ENCODE measurements at regions not wholly inside any gene's neighbourhood (a gene's known extent, or its start where the extent isn't known, plus 50 kb on each side); places are given as distances from the start of the nearest gene placed in this dataset.

DNA sequence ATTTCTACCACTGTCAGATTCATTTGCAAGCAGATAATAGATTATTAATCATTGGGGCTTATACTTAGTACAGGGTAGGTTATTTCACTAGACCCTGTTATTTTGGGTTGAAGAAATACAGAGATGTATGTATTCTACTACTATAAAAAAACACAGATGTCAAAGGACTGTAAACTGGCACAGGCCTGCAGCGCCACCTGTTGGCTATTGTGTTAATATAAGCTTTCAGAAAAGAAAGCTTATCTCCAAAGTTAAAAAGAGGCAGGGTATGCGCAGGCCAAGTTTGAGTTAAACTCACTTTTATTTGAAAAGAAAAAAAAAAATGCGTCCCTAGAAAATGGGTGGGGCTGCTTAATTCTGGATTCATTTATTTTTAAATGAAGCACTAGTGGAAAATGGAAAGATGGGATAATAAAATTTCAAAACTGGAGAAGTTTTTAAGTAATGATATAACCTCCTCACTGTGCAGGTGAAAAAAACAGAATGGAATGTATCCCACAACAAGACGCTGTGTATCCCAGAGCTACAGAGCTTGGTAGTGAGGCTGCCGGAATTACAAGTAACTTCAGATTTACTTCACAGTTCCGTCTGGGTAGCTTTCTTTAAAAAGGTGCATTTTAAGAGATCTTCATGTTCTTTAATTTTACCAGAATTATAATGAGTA lies 407.2 kb upstream of the TGFBR2 start:
- H3K27ac ChIP-seq: no peak overlapping the region
- no peak for DNase-seq (ENCODE audit: low read depth, low spot score)

DNA sequence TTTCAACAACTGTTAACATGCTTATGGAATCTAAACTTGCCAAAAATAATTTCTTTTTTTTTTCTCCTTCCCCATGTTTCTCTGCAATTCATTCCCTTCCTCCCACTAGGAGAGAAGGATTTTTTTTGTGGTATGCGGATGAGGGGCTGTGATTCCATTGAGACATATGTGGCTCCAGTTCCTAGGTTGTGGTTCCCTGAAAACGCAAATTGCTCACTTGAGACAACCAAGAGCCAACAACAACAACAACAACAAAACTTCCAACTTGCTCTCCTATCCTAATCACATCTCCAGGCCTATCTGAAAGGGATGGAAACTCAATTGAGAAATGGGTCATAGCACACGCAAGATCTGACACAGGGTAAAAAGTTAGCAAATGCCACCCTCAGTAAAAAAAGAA lies 406.5 kb upstream of the TGFBR2 start:
- no peak for DNase-seq (ENCODE audit: low read depth, low spot score)
- no peak overlapping the region for H3K27ac ChIP-seq

DNA sequence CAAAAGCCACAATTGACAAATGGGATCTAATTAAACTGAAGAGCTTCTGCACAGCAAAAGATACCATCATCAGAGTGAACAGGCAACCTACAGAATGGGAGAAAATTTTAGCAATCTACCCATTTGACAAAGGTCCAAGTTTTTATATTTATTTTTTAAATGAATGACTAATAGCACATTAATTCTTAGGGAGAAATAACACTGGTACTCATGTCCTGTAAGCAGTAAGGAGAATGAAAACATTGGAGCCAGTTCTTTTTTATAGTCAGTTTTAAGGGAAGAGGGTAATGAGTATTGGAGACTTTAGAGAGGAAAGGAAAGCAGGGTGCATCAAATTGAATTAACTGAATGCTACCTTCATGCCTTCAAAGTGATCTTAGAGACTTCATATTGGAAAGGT lies 404.7 kb upstream of the TGFBR2 start:
- DNase-seq (ENCODE audit: low read depth, low spot score): no peak
- no peak overlapping the region for H3K27ac ChIP-seq

DNA sequence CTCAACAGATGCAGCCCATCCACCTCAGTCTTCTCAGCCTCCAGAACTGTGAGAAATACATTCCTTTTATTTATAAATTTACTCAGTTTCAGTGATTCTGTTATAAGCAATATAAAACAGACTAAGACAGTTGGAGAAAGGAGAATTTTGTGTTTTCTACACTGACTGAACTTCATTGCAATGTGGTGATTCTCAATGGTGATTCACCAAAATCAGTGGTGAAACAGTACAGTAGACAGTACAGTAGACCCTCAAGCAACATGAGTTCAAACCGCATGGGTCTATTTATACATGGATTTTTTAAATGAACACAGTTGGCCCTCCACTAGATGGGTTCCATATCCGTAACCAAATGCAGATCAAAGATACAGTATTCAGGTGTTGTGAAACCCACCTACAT lies 403.1 kb upstream of the TGFBR2 start:
- no peak for DNase-seq (ENCODE audit: low read depth, low spot score)
- H3K27ac ChIP-seq: no peak overlapping the region

DNA sequence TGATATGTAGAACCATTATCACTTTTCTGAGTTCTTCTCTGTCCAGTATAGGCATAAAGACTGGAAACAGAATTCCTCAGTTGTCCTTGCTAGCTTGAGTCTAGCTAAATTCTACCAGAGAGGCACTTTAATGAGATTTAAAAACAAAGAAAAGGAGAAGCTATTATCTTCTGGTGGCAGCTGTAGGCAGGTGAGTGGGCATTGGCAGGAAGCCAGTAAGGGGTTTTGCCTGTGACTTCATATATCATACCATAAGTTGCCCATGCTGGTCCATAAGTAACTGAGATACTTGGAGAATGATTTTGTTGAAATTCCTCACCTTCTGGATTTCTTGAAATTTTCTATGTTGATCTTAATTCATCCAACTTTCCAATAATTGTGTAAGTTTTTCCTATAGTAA lies 402.3 kb upstream of the TGFBR2 start:
- DNase-seq (ENCODE audit: low read depth, low spot score): no peak
- H3K27ac ChIP-seq: no peak overlapping the region

DNA sequence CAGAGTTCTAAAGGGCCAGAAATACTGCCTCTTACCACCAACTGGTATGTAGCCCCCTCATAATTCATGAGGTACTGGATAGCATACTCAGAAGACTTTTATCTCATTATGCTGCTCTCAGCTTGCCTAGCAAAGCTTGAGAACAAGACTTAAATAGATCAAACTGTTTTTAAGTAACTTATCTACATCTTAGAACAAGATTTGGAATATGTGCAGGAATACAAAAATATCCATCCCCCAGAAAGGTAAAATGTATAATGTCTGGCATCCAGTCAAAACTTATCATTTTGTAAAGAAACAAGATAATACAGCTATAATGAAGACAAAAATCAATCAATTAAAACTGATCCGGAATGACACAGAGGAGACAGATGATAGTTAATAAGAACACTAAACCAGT lies 400.4 kb upstream of the TGFBR2 start:
- no peak overlapping the region for H3K27ac ChIP-seq
- no peak for DNase-seq (ENCODE audit: low read depth, low spot score)

DNA sequence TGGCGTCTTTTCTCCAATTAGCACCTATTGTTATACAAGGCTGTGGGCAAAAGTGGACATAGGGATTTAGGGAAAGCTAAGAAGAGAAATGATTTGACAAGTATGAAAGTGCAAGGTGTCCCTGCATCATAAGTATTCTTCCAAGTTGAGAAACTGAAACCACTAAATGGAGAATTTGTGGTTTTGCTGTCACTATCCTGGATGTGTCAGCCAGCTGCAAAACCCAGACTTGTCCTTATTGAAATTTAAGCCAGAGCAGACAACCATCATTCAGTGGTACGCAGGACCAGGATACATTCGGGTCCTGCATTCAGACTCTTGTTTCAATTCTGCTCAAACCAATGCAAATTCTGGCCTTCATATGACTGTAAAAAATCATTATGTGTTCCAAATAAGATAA lies 384.8 kb upstream of the TGFBR2 start:
- no peak for DNase-seq (ENCODE audit: low read depth, low spot score)
- no peak overlapping the region for H3K27ac ChIP-seq

DNA sequence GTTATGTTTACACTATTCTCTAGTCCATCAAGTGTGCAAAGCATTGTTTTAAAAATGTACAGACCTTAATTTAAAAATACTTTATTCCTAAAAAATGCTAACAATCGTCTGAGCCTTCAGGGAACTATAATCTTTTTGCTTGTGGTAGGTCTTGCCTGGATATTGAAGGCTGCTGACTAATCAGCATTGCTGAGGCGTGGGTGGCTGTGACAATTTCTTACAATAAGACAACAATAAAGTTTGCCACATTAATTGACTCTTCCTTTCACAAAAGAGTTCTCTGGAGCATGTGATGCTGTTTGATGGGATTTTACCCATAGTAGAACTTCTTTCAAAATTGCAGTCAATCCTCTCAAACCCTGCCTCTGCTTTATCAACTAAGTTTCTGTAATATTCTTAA lies 384.0 kb upstream of the TGFBR2 start:
- DNase-seq (ENCODE audit: low read depth, low spot score): no peak
- H3K27ac ChIP-seq: no peak overlapping the region

DNA sequence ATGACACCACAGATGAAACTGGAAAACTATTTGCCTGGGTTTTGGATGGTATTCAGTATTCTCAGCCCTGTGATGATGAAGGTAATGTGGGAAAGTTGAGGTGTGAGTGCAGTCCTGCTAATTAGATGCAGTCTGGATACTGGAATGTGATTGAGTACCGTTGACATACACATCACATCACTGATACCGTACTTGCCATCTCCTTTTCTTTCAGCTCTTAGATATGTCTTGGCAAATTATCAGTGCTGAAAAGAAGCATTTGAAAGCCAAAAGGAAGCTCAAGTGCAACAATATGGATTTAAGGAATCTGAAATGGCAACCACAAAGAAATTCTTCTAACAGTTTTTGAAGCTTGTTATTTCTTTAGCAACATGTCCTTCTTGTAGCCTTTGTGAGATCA lies 381.4 kb upstream of the TGFBR2 start:
- no peak overlapping the region for H3K27ac ChIP-seq
- no peak for DNase-seq (ENCODE audit: low read depth, low spot score)

DNA sequence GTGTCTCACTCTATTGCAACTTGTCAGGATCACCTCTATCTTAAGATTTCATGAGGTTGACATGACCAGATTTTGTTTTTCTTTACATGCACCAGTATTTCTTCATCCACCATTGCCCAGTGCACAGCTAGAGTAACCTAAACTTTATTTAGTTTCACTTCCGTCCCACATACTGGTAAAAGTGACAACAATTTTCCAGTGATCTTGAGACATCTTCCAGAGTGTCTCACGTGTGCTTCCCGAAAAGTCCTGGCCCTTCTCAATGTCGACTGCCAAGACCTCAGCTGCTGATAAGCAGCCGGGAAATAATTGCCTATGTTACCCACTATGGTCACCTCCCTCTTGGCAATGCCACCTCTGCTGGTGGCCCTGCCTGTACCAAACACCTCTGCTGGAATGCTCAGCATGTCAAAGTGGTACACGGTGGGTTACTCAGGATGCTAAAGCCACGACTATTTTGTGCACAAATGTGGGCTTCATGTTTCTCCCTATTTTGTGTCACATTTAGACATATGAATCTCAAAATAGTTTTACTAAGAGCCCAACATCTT lies 379.7 kb upstream of the TGFBR2 start:
- no peak for DNase-seq (ENCODE audit: low read depth, low spot score)
- H3K27ac ChIP-seq: no peak overlapping the region

DNA sequence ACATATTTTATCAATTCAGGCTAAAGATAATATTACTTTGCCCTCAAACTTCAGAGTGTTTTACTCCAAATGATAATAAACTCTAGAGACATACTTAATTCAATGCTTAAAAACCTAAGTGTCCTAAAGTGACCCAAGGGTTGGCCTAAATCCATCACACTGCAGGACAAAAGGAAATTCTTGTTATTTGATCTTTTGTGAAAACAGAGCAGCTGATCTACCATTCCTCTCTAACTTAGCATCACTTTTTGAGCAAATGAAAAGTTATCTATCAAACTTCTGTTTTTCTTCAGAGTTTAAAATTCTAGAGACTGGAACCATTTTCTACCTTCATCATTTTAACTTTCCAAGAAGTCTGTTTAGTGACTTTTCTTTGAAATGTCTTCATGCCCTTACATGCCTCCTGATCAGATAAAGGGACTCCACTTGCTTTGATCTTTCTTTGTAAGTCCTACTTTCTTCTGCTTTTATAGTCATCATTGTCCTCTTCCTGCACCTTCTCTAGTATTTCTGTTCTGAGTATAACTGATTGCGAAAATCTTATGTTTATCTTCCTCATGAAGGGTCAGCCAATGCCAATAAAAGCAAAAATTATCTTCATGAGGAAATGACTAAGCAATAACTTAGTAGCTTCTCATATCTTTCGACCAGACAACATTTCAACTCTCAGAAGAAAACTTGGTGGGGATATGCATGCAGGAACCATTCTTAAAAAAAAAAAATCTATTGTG lies 378.7 kb upstream of the TGFBR2 start:
- peak overlapping the region; percentile 63 for H3K27ac ChIP-seq
- DNase-seq (ENCODE audit: low read depth, low spot score): peak; percentile 33

DNA sequence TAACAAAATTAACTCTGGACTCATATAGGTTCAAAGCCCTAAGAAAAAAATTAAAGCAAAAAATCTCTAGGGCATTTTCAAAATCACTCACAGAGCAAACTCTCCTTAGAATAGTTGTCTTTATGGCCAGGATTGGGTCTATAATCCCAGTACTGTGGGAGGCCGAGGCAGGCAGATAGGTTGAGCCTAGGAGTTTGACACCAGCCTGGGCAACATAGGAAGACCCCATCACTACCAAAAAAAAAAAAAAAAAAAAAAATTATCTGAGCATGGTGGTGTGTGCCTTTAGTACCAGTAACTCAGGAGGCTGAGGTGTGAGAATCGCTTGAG lies 378.1 kb upstream of the TGFBR2 start:
- H3K27ac ChIP-seq: peak overlapping the region; percentile 63
- no peak for DNase-seq (ENCODE audit: low read depth, low spot score)

DNA sequence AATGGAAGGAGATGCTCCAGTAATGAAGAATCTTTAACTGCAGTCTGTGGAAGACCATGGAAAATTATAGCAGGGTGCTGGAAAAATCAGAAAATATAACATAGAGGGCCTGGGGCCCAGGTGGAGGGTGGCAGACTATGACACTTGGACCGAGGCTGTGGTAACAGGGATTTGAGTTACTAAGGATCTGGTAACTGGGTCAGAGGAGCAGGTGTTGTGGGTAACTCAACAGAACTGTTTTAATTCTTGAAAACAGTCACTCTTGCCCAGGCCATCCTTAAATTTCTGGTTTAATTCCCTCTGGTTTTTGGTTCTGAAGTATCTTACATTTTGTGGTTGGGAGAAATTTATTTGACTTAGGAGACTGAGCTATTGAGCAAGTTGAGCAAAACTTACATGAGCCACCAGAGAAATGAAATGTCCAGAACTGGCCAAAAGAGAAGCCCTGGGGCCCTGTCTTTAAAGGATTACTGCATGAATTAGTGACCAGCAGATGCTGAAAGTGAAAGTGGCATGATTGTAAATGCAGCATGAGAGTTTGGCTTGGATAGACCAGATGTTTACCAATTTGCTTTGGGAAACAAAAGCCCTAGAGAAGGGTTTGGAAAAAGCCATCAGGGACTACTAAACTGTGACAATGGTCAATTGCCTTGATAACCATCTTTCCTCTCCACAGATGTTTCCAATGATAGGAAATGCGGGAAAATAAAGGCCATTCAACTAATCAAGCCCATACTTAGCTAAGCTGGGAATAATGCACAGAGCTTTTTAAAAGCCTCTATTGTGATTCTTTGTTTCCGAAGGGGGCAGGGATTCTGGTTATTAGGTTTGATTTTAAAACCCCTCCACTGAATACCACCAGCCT lies 374.9 kb upstream of the TGFBR2 start:
- H3K27ac ChIP-seq: no peak overlapping the region
- DNase-seq (ENCODE audit: low read depth, low spot score): no peak

DNA sequence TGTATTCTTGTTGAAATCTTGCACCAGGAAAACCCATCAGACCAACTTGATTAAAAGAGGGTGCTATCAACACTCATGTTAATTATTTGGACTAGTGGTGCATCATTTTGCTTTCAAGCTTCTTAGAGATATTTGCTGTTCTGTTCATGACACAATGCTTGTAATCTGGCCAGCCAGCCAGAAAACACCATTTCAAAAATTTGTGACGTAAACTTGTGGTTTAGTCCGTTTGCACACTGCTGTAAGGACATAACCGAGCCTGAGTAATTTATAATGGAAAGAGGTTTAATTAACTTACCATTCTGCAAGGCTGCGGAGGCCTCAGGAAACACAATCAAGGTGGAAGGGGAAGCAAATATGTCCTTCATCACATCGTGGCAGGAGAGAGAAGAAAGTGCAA lies 374.3 kb upstream of the TGFBR2 start:
- H3K27ac ChIP-seq: no peak overlapping the region
- no peak for DNase-seq (ENCODE audit: low read depth, low spot score)

DNA sequence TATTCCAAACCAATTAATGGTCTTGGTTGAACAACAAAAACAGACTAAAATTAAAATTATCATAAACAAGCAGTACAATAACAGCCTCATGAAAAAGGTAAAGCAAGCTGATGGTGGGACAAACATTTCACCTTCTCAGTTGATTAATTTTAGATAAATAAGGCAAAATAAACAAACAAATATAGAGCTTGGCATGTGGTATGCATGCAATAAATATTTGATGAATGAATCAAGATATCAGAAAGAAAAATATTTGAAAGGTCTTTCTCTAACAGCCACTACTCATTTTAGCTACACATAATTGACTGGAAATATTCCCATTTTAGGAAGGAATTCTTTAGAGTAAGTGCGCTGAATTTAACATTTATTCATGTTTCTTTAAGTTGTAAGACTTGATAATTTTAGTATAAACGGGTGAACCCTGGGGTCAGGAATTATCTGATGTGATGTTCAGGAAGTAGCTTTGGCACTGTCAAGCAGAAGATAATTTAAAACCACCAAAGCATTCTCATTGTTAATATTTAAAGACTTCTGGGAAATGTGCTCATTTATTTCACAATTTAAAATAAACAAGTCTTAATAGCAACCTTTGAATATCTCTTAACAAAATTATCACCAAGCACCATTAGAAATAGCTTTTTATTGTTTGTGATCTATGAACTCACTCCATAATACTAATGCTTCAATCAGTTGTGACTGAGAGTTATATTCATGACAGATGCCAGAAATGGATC lies 372.3 kb upstream of the TGFBR2 start:
- no peak for DNase-seq (ENCODE audit: low read depth, low spot score)
- H3K27ac ChIP-seq: no peak overlapping the region

DNA sequence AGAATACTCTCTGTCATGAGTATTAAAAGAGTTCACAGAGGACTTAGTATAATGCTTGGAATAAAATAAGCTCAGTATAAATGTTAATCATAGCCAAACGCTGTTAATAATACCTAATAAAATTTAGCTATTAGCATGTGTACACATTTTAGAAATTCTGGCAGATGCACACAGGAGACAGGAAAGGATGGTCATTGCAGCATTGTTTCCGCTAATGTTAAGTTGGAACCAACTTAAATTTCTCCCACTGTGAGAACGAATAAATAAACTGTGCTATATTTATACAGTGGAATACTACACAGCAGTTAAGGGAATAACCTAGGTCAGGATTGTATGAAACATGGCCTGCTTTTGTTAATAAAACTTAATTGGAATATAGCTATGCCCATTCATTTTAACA lies 370.4 kb upstream of the TGFBR2 start:
- H3K27ac ChIP-seq: no peak overlapping the region
- no peak for DNase-seq (ENCODE audit: low read depth, low spot score)

DNA sequence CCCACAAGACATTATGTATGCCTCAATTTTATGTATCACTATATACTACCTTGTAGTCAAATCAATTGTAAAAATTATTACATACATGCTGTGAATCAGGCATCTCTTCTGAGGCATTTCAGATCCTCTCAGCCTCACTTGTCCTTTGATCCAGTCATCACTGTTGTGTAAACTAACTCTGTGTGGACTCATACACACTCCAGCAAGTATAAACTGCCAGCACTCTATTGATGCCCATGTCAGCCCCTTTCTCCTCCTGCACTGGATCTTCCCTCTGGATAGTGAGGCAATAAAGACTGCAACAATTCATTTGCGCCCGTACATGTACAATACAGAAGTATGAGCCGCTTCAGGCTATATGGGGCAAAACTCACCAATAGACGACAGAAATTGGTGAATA lies 364.7 kb upstream of the TGFBR2 start:
- H3K27ac ChIP-seq: no peak overlapping the region
- DNase-seq (ENCODE audit: low read depth, low spot score): no peak

DNA sequence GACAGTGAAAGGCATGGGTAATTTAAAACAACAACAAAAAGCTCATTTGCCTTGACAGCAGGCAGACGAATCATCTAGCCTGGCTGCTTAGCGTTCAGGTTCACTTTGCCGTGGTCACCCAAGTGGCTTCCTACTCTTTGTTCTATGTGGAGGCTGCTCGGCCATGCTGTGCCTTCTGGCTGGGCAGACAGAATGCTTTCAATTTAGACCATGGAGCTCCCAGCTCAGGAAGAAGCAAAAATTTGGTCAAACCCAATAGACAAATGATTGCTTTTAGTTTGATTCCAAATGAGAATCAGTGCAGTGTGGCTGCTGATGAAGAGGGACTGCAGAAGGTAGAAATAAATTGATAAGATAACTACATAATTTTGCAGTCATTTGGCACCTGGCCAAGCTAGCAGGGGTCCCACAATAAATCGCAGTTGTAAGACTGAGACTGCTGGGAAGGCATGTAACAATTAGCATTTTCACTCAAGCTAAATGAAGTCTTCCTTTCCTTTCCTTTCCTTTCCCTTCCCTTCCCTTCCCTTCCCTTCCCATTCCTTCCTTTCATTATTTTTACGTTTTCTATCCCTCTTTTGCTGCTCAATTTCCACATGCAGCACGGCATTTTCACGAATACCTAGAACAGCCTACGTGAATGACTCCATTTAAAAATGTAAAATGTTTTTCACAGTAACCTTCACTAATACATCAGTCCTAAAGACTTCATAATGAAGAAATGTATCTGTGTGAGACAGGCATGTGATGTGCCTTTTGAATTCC lies 360.4 kb upstream of the TGFBR2 start:
- DNase-seq (ENCODE audit: low read depth, low spot score): no peak
- no peak overlapping the region for H3K27ac ChIP-seq

DNA sequence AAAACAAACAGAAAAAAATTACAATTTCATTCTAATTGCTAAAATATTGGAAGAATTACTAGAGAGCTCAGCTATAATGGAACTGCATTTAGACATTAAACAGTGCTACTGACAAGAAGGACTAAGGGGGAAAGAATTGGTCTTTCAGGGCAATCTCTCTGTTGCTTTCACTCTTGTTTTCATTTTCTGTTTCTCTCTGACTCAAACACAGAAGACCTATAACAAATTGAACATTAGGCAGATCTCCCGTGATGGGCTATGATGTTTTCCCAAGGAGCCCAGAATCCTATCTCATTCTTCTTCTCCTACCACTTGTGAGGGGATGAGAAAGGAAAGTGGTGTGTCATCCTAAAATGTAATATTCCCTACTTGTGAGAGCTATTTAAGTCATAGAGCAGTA lies 358.0 kb upstream of the TGFBR2 start:
- no peak for DNase-seq (ENCODE audit: low read depth, low spot score)

DNA sequence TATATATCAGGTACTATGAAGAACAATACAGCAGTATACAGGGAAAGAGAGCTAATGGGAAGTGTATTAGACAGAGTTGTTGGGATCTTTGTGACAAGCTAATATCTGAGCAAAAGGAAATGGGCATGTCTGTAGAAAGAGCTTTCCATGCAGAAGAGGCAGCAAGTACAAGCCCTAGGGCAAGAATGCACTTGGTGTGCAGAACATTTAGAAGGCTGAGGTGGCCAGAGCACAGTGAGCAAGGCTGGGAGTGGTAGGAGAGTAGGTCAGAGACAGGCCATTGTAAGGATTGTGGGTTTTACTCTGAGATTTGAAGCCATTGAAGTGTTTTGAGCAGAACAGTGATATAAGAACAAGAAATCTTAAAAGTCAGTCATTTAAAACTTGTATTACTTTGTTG lies 353.9 kb upstream of the TGFBR2 start:
- H3K27ac ChIP-seq: no peak overlapping the region
- no peak for DNase-seq (ENCODE audit: low read depth, low spot score)

More for the DNA sequence above, 358.0 kb upstream of the TGFBR2 start:
- no peak overlapping the region for H3K27ac ChIP-seq
